HK-2 (cell line): ENCODE measurements at regions not wholly inside any gene's neighbourhood (a gene's known extent, or its start where the extent isn't known, plus 50 kb on each side); places are given as distances from the start of the nearest gene placed in this dataset.

ENCODE experiments used
- DNase-seq: peaks from one replicate; pipeline ENCODE4 v3.0.0-alpha.2; 2018; ENCODE audit not compliant: unreplicated experiment

DNA sequence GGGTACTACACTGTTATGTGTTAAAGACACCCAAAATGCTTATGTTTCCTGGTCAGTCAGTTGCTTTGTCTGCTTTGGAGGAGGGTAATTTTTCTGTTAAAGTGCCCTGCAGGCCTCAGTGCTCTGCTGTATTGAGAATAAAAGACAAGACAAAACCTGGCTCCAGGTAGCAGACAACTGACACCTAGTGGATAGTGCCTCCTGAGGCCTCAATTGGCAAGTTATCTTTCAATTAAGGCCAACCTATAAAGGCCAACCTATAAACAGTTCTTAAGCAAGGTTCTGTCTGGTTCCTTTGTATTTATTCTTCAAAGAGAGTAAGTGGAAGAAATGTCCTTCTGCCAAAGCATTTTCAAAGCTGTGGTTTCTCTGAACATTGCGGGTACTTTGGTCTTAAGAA, 773.8 kb downstream of the MECOM start:
- no peak for DNase-seq

DNA sequence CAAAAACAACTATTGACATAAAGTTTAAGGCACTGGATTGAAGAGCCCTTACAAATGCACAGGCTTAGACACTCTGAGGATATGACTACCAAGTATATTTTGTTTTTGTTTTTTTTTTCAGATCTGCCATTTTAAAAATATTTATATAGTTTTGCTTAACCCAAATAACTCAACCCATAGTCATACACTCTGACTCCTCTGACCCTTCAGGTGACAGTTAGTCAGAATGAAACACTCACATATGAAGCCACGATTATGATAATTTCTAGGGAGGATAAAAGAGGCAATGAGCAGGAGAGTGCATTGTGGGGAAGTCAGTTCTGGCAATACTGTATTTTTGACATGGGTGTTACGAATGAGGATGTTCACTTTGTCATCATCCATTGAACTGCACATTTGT, 774.7 kb downstream of the MECOM start:
- no peak for DNase-seq

DNA sequence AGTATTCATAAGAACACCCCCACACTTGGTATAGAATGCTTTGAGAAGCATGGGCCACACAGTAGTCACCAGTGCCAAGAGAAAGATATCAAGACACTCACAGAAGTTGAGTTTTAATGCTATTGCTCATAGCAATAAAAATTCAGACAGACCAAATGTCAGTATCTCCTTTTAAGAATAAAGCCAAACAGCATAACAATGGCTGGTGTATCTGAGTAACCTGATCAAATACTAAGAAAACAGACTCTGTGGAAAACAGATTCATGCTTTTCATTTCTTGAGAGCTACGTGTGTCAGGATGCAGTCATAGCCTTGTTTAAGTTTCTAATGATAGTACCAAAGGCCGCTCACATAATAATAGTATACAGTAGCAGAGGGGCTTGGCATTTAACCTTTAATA, 778.5 kb downstream of the MECOM start:
- no peak for DNase-seq

DNA sequence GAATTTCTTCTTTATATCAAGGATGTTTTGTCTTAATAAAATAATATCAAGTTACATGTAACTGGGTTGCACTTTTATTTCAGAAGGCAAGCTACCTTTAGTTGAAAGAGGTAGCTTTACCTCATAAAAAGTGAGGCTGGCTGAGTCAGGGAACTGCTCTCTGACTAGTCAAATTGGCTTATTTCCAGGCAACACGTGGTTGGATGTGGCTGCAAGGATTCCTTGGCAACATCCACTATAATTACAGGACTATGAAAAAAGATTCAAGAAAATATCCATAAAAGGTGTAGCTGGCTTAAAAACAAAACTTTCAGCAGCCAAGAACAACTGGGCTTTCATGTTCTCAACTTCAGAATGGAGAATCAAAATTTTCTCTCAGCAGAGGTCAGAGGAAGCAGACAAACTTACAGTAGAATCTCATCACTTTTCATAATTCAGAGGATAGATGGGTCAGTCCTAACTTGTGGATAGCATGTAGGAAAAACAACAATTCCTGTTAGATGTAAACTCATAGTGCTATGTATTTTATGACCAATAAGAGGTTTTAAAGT, 779.1 kb downstream of the MECOM start:
- peak; percentile 39 for DNase-seq

DNA sequence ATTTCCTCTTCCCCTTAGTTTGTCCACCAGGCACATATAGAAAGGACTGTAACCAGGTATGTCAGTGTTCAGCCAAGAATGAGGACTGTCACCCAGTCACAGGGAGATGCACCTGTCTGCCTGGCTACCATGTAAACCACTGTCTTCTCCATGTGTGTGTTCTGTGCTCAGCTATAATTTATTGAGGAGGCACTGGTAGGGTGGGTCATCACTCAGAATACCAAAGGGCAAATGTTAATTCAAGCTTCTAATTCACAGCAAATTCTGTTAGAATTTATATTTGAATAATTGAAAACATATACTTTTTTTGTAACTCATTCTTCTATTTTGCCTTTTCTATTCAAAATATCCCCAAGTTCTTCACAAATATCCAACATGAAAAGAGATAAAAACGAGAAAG, 780.4 kb downstream of the MECOM start:
- DNase-seq, result no peak

DNA sequence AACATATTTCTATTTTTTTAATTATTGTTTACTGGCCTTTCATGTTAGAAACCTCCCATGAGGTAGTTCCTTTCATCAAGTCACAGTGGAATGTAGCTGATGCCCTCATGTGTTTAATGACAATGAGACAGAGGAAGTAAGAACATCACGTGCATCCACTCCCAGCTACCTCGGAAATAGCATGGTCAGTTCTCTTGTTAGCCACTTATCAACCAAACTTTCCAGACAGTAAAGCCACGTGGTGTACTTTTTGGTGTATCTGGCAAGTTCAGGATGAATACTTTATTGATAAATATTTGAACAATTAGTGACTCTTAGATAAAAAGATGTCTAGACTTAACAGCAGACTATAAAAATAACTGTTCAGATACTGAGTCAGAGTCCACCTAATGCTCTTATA, 781.7 kb downstream of the MECOM start:
- no peak for DNase-seq

DNA sequence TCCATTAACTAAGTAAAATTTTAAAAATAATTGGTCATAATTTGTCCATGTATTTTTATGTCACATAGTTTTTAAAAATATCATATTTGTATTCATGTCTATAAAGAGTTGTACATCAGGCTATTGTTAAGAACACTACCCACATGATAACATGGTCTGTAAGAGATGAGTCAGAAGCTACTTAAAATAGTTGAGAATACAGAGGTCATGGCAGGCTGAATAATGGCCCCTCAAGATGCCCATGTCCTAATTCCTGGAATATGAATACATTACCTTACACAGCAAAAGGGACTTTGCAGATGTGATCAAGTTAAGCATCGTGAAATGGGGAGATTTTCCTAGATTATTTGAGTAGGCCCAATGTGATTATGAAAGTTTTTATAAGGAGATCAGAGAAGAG, 782.9 kb upstream of the GOLIM4 start:
- DNase-seq, result no peak

DNA sequence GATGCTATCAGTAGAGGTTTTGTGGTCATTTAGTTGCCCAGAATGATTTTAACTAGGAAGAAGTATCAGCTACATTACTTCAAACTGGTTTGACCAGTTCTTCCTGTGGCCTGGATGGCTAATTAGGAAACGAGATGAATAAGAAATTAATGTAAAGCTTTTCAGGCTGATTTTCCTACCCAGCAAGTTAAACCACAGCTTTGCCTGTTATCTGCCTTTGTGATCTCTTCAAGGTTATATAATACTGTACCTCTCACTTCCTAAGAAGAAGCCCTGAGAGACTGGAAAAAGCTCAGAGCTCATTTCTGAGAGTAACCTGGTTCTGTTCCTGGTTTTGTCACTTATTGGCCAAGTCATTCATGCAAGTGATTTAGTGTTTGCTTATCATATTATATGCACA, 782.2 kb upstream of the GOLIM4 start:
- no peak for DNase-seq

DNA sequence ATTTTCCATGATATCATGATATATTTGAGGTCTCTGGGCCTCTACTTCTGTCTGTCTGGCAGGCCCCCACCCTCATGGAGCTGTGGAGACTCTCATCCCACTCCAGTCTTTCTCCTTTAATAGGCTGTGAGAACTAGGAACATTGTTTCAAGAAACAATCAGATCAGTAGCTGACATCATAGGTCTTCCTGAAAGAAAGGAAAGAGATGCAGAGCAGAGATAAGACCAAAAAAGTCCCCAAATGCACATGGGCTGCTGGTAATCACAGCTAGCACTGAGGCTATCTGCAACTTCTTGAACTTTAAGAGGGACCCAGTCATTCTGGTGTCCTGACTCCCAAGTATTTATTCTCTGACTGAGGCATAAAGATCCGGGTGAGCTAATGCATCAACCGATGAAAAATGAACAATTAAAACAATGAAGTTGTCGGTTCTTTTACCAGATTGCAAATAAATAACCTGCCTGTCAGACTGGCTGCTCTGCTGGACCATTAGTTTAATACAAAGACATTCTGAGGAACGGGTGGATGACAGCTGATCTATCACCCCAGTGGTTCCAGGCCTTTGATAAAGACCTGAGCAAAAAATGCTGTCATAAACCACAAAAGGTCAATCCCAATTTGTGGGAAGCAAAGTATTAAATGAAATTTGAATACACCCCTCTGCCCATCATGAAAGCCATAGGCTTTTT, 780.8 kb upstream of the GOLIM4 start:
- no peak for DNase-seq

DNA sequence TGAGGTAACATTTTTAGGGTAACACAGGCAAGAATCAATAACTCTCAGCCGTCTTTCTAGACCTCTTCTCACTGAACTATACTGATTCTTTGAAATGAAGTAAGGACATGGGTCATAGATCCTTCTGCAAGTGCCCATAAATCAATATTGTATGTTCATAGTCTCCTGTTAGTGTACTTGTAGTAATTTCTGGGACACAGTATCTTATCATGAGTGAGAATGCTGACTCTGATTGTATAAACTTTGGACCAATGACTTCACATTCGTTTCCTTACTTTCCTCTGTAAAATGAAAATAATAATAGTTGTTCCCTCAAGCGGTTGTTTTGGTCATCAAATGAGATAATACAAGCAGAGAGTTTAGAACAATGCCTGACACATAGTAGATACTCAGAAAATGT, 777.1 kb upstream of the GOLIM4 start:
- DNase-seq, result no peak

DNA sequence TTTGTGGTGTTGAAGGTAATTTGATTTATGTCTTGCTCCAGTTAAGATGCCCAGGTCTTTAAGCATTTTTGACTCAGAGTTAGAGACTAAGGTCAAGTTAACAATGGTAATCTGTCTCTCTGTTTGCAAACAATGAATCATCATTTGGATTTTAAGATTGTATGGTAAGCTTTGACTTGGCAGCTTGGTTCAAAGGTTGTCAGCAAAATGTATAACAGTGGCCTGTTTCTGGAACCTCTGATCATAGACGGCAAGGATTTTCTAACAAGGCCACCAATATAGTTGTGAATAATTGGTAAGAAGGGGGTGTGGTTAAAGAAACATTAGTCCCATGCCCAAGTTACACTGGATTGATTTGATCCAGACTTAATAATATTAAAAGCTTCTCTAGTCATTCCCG, 775.2 kb upstream of the GOLIM4 start:
- no peak for DNase-seq

DNA sequence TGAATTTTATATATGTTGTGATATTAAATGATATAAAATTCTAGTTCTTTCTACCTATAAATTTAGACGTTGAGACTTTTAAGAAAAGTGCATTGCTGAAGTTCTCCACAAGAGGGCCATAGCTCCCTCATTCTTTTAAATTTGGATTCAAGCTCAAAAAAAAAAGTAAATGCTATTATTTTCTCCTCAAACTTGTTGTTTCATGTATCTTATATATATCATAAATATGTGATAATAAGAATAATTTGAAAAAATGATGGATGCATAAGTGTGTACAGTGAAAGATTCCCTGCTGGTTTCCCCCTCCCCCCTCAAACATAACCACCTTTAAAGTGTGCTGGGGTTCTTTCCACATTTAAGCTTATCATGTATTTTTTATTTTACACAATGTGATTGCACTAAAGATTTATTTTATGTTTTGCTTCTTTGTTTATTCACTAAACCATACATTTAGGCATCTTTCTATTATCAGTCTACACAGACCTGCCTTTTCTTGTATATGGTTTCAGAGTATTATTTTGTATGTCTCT, 769.4 kb upstream of the GOLIM4 start:
- no peak for DNase-seq

DNA sequence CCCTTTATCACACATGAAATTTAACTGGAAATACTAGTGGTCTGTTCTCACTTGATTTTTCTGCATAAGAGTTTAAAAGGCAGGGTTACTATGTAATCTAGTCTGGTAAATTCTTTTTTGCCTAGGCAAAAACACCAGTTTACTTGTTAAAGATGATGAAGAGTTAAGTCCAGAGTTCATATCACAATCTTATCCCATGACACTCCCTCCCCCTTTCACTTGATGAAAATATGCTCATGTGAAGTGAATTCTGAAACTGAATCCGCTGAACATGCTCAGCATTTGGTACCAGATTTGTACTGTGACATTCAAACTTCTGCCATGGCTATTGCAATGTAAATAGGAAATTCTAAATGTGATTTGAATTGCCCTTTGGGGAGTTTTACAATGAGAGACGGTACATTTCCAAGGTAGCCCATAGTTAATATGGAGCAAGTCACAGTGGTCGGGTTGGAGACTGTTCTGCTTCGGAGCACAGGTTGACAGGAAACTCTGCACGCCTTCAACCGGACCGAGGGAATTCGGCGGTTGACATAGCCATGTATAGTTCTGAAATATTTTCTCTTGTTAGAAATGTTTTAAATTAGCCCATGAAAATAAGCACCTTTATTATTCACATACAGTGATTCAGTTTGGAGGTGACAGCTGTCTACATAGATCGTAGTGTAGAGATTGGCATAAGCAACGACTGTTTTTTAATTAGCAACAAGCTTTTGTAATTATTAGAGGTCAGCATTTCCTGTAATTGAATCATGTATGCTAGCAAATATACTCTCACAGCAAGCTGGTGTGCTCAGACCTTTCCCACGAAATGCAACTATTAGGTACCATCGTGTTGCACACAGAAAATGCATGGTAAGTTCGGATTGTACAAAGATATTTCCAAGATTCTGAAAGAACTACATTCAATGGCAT, 768.6 kb upstream of the GOLIM4 start:
- DNase-seq, result no peak

DNA sequence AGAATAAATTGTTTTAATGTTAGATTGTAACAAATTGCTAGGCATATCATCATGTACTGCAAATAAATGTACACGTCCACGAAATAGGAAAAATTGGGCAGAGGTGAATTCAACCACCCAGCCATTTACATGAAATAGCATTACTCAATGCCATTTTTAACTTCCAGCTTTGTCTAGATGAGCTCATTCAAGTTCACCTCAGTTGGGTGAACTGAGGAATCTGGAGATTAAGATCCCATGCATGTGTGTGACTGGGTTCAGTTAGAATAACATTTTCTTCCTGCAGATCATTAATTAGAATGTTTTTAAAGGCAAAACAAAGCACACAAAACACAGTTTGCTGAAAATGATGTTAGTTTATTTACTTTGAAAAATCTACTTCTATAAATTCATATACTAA, 767.8 kb upstream of the GOLIM4 start:
- no peak for DNase-seq

DNA sequence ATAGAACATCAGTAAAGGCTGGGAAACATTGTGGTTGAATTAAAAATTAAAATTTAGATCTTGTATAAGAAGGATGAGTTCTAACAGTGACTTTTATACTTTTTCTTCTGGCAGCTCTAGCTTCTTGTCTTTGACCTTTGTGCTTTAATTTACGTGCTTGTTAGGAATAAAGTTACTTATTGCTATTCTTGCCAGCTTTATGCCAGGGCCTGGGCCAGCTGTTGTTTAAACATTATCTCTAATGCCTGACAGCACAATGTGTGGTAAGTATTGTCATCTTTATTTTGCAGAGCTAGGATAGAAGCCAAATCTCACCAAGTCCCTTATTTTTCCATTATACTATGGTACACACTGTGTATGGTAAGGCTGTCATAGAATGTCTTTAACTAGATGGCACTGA, 766.7 kb upstream of the GOLIM4 start:
- DNase-seq, result no peak

DNA sequence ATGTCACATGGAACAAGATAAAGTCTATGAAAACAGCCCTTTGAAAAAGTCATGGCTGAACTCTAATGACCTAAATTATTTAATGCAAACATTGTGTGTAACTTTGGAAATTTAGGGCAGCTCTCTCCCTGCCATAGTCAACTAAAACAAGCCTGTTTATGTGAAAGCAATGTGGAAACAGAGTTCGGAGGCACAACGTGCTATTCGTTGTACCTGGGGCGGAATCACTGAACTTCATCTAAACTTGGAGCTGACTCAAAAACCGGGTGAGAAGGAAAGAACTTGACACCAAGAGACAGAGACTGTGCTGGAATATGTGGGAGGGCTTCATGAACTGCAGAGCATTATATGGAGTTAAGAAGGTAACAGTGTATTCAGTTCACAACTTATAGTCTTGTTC, 764.9 kb upstream of the GOLIM4 start:
- DNase-seq, result no peak

DNA sequence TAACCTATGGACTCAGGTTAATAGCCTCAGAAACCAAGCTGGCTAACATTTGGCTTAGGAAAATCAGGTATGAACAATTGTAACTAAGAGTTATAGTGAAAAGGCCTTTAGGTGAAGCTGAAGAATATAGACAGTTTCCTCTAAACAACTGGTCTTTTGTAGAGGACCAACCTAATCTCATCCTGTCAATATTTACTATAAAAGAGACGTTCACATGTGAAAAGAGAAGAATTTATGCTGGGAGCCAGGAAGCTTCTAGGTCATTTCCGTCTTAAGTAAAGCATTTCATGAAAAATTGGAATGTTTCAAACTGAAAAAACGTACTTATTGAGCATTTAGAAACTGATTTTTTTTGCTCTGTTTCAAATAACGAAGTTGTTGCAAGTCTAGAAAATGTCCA, 764.3 kb upstream of the GOLIM4 start:
- DNase-seq, result no peak

DNA sequence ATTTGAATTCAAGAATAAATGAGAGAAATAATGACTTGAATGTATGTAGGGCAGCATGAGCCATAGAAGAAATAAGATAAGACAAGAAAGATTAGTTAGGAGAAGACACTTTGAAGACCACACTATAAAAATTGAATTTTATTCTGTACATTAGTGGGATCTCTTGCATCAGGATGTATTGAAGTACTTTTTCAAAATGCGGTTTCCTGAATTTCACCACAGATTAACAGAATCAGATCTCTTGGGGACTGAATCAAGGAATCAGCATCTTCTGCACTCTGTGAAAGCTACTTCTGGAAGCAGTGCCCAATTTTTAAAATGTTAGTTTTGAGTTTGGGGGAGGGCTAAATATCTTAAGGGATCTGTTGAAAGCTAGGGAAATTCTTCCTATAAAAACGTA, 763.9 kb upstream of the GOLIM4 start:
- no peak for DNase-seq

DNA sequence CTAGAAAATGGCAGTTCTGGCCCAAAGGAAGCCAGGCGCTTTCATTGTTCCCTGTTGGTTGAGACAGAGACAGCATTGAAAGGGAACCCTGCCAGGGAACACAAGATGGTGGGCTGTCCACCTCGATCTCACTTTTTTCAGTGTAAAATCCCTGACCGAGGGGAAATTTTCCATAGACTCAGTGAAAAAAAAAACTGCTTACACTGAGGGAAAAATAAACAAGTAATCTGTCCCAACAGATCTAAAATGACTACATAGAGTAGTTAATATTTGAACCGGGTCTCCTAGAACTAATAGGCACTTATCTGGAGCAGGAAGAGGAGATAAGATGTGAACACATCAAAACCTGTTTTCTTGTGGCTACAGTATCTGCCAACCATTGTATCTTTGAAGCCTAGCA, 763.4 kb upstream of the GOLIM4 start:
- no peak for DNase-seq

DNA sequence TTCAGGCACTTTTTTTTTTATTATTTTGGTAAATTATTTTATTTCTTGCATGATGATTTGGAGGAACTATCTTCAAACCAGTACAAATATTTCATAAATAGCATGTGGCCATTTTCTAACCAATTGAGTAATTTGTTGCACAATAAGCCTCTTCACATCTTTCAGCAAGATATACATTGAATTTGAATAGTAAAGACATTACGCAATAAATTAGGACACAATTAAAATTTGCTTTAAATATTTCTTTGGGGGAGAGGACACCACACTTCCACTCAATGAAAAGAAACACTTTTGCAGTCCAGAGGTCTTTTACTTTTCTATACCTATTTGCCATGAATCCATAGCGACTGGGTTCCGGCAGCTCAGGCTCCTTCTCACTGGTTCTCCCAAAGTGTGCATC, 762.6 kb upstream of the GOLIM4 start:
- no peak for DNase-seq

DNA sequence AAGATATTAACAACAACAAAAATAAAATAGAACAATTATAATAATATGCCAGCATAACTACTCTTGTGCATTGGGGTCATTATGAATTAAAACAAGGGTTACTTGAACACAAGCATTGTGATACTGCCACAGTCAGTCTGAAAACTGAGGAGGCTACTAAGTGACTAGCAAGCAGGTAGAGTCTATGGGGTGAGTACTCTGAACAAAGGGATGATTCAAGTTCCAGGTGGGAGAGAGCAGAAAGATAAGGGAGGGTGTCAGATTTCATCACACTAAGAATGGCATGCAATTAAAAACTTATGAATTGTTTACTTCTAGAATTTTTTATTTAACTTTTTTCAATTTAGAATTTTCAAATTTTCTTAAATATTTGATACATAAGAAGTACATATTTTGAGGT, 754.4 kb upstream of the GOLIM4 start:
- DNase-seq, result no peak

DNA sequence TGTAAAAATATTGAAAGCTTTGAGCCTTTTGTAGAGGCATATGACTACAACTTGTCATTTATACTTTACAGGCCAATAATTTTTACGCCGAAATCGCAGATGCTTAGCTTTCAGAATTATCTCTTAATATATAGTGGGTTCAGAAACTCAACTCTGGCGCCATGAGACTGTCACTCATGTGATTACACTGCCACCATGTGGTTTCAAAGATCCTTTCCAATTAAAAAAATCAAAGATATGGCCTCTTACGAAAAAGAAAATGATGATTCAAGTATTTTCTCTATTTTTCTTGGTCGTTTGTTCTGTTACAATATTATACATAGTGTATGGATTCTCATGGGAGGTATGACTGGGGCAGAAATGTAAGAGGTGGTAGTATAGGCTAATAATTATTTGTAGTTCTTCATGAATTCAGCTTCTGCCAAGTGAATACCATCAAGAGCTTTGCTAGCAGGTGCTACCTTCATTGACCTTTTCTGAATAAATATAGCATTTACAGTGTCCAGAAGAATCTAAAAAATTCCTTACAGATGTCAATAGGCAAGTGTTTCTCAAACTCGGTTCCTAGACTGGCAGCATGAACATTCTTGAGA, 751.7 kb upstream of the GOLIM4 start:
- DNase-seq, result no peak
